ENCODE measurements at regions not wholly inside any gene's neighbourhood (a gene's known extent, or its start where the extent isn't known, plus 50 kb on each side); places are given as distances from the start of the nearest gene placed in this dataset.

GRCh38 chr4:11002961-11003360 is 318.4 kb upstream of the CLNK start:
- ChIA-PET POLR2A (no interaction called here), CTCF (ENCODE audit: low intra/inter-chr PET ratio) (no interaction called here)
- Histone ChIP-seq H3K27me3 (ENCODE audit: control insufficient read depth in 2 of 2, insufficient read depth in 2 of 2, low read length in 2 of 2) (no peaks in the 10 kb centered on the region), H3K36me3 (ENCODE audit: control insufficient read depth, insufficient read depth, low read length) (no peaks in the 10 kb centered on the region), H3K27ac (ENCODE audit: extremely low read depth, low read depth, low read length) (no peak overlapping the region), H3K4me1 (replicated peaks in 1 of 2; ENCODE audit: control insufficient read depth in 2 of 2, insufficient read depth in 2 of 2, low read length in 2 of 2) (no peaks in the 10 kb centered on the region), H4K20me1 (replicated peaks; ENCODE audit: control insufficient read depth, insufficient read depth, low read length) (no peaks in the 10 kb centered on the region), H3K9me3 (replicated peaks; ENCODE audit: control insufficient read depth, insufficient read depth, low read depth, low read length) (no peaks in the 10 kb centered on the region), H3K9ac (ENCODE audit: insufficient read depth in 1 of 2, low read depth in 2 of 2, low read length in 2 of 2) (no peak overlapping the region), H3K9me1 (ENCODE audit: control insufficient read depth, insufficient read depth, low read length) (no peaks in the 10 kb centered on the region), H2AFZ (ENCODE audit: low read depth, low read length) (no peak overlapping the region), H3K4me3 (no peak overlapping the region), H3K79me2 (ENCODE audit: control insufficient read depth, insufficient read depth, low read length) (no peaks in the 10 kb centered on the region), H3K4me2 (ENCODE audit: insufficient read depth, low read length) (no peak overlapping the region)
- in situ Hi-C loops (cut with MboI): no loop called here
- TF ChIP-seq PHF20 (IDR thresholded peaks at IDR 0.05; ENCODE audit: partially characterized antibody) (no peak), C11orf30 (IDR thresholded peaks at IDR 0.05; ENCODE audit: low read depth) (no peak), HEY1 (CRISPR knock-in tag; IDR thresholded peaks at IDR 0.05; ENCODE audit: borderline replicate concordance) (no peak), ESRRB (CRISPR knock-in tag; IDR thresholded peaks at IDR 0.05; ENCODE audit: borderline replicate concordance) (no peak), PHF8 (IDR thresholded peaks at IDR 0.05; ENCODE audit: borderline replicate concordance, low read length) (no peak), CHD2 (IDR thresholded peaks at IDR 0.05; ENCODE audit: low read depth, low read length) (no peak), RBM39 (optimal IDR thresholded peaks at IDR 0.05; ENCODE audit: low read depth, low read length) (no peak)
- TF ChIP-seq, protein P1, sequence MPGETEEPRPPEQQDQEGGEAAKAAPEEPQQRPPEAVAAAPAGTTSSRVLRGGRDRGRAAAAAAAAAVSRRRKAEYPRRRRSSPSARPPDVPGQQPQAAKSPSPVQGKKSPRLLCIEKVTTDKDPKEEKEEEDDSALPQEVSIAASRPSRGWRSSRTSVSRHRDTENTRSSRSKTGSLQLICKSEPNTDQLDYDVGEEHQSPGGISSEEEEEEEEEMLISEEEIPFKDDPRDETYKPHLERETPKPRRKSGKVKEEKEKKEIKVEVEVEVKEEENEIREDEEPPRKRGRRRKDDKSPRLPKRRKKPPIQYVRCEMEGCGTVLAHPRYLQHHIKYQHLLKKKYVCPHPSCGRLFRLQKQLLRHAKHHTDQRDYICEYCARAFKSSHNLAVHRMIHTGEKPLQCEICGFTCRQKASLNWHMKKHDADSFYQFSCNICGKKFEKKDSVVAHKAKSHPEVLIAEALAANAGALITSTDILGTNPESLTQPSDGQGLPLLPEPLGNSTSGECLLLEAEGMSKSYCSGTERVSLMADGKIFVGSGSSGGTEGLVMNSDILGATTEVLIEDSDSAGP (CRISPR knock-in tag; IDR thresholded peaks at IDR 0.05): no peak
- DNase-seq (ENCODE audit: extremely low read depth in 1 of 4, low spot score in 3 of 4): no peak
- no TSS peak for BruUV-seq (replicated peaks)
- 0% methylated on average over 2 of the region's 2 CpGs for WGBS (ENCODE audit: insufficient coverage, low coverage, missing lambda C conversion rate)
- intact Hi-C loops (cut with micrococcal nuclease): no loop called here
- FAIRE-seq: no peak
- no peak for ATAC-seq
